HG03354 (cell line): ENCODE measurements at regions not wholly inside any gene's neighbourhood (a gene's known extent, or its start where the extent isn't known, plus 50 kb on each side); places are given as distances from the start of the nearest gene placed in this dataset.
"Not testable (repeated sequence)": the region's sequence is repeated elsewhere in the genome, so short reads cannot be mapped to it uniquely, and the experiment has no call there.

Experiments
- ATAC-seq: cut with Tn5 transposase; IDR thresholded peaks from one replicate; pipeline ENCODE4 v1.9.1; 2021; ENCODE audit warnings: mild to moderate bottlenecking; ENCODE audit not compliant: unreplicated experiment, poor library complexity, severe bottlenecking

GRCh38 chr14:87052646-87053225 lies 940.2 kb downstream of the GALC start:
- ATAC-seq, result no peak

- no peak for ATAC-seq
Measured at GRCh38 chr14:87050421-87050820, 942.6 kb downstream of the GALC start.

- ATAC-seq, result peak; percentile 74
Measured at GRCh38 chr14:87049950-87050349, 943.0 kb downstream of the GALC start.

- ATAC-seq, result no peak
Measured at GRCh38 chr14:87046960-87047359, 946.0 kb downstream of the GALC start.

- ATAC-seq, result no peak
Measured at GRCh38 chr14:87045956-87046355, 947.0 kb downstream of the GALC start.

- no peak for ATAC-seq
Measured at GRCh38 chr14:87045246-87045645, 947.7 kb downstream of the GALC start.

- no peak for ATAC-seq
Measured at GRCh38 chr14:87044807-87045206, 948.2 kb downstream of the GALC start.

- ATAC-seq, result no peak
Measured at GRCh38 chr14:87043667-87044200, 949.2 kb downstream of the GALC start.

- ATAC-seq, result no peak
Measured at GRCh38 chr14:87042354-87042753, 950.6 kb downstream of the GALC start.

GRCh38 chr14:87041290-87042020 lies 951.5 kb downstream of the GALC start:
- no peak for ATAC-seq

- ATAC-seq, result no peak
Measured at GRCh38 chr14:87034680-87035079, 958.3 kb downstream of the GALC start.

- no peak for ATAC-seq
Measured at GRCh38 chr14:87030197-87030596, 962.8 kb downstream of the GALC start.

- ATAC-seq, result not testable (repeated sequence)
Measured at GRCh38 chr14:87020106-87020505, 972.9 kb downstream of the GALC start.

GRCh38 chr14:87018294-87018693 lies 974.7 kb downstream of the GALC start:
- no peak for ATAC-seq

- ATAC-seq, result no peak
Measured at GRCh38 chr14:87017335-87017734, 975.6 kb downstream of the GALC start.

- no peak for ATAC-seq
Measured at GRCh38 chr14:87014856-87015255, 978.1 kb downstream of the GALC start.

GRCh38 chr14:87013583-87013982 lies 979.4 kb downstream of the GALC start:
- no peak for ATAC-seq

- ATAC-seq, result no peak
Measured at GRCh38 chr14:87008965-87009364, 984.0 kb downstream of the GALC start.

GRCh38 chr14:87005280-87005679 lies 987.7 kb downstream of the GALC start:
- no peak for ATAC-seq

- ATAC-seq, result no peak
Measured at GRCh38 chr14:87002776-87003175, 990.2 kb downstream of the GALC start.

GRCh38 chr14:87001333-87001732 lies 991.6 kb downstream of the GALC start:
- no peak for ATAC-seq
